GM21786 (cell line): ENCODE measurements at regions not wholly inside any gene's neighbourhood (a gene's known extent, or its start where the extent isn't known, plus 50 kb on each side); places are given as distances from the start of the nearest gene placed in this dataset.

Source experiments
- ATAC-seq: cut with Tn5 transposase; IDR thresholded peaks from one replicate; pipeline ENCODE4 v1.9.1; 2021; ENCODE audit not compliant: unreplicated experiment

- ATAC-seq = no peak
Measured at GRCh38 chr6:44603044-44603686, 215.7 kb downstream of the CDC5L start.

GRCh38 chr6:44606504-44606903, 219.0 kb downstream of the CDC5L start:
- ATAC-seq = no peak

GRCh38 chr6:44606976-44607375, 219.5 kb downstream of the CDC5L start:
- no peak for ATAC-seq

- no peak for ATAC-seq
Measured at GRCh38 chr6:44608175-44608574, 220.7 kb downstream of the CDC5L start.

- no peak for ATAC-seq
Measured at GRCh38 chr6:44609051-44609612, 221.6 kb downstream of the CDC5L start.

- no peak for ATAC-seq
Measured at GRCh38 chr6:44614396-44614795, 226.9 kb downstream of the CDC5L start.

- no peak for ATAC-seq
Measured at GRCh38 chr6:44615621-44616020, 228.1 kb downstream of the CDC5L start.

- ATAC-seq = no peak
Measured at GRCh38 chr6:44617416-44617815, 229.9 kb downstream of the CDC5L start.

GRCh38 chr6:44618371-44618770, 230.9 kb downstream of the CDC5L start:
- no peak for ATAC-seq

- no peak for ATAC-seq
Measured at GRCh38 chr6:44620922-44621321, 233.4 kb downstream of the CDC5L start.

- no peak for ATAC-seq
Measured at GRCh38 chr6:44621846-44622245, 234.3 kb downstream of the CDC5L start.

GRCh38 chr6:44622555-44622954, 235.0 kb downstream of the CDC5L start:
- no peak for ATAC-seq

GRCh38 chr6:44622956-44623355, 235.4 kb downstream of the CDC5L start:
- ATAC-seq = no peak

GRCh38 chr6:44624226-44624625, 236.7 kb downstream of the CDC5L start:
- no peak for ATAC-seq

- no peak for ATAC-seq
Measured at GRCh38 chr6:44624936-44625573, 237.5 kb downstream of the CDC5L start.

- no peak for ATAC-seq
Measured at GRCh38 chr6:44625996-44626395, 238.5 kb downstream of the CDC5L start.

- ATAC-seq = no peak
Measured at GRCh38 chr6:44626616-44627015, 239.1 kb downstream of the CDC5L start.

- ATAC-seq = no peak
Measured at GRCh38 chr6:44627091-44627882, 239.8 kb downstream of the CDC5L start.

- ATAC-seq = no peak
Measured at GRCh38 chr6:44627883-44628271, 240.4 kb downstream of the CDC5L start.

GRCh38 chr6:44628347-44628746, 240.8 kb downstream of the CDC5L start:
- no peak for ATAC-seq

GRCh38 chr6:44629636-44630035, 242.1 kb downstream of the CDC5L start:
- no peak for ATAC-seq
